H1 (cell line): ENCODE measurements at regions not wholly inside any gene's neighbourhood (a gene's known extent, or its start where the extent isn't known, plus 50 kb on each side); places are given as distances from the start of the nearest gene placed in this dataset.

ENCODE experiments used
- CTCF ChIA-PET: fragments of 300-600 bp; sonication (Branson Sonifier 250); formaldehyde crosslinking; loops from one replicate; lab custom pipeline; 2021; ENCODE audit not compliant: partially characterized antibody; lab: Charles Lee
- POLR2A ChIA-PET: fragments of 300-600 bp; sonication (Branson Sonifier 250); formaldehyde crosslinking; loops from one replicate; lab custom pipeline; 2021; ENCODE audit warnings: inconsistent platforms; ENCODE audit not compliant: partially characterized antibody; lab: Charles Lee
- DNase-seq, 2 experiments: peaks; one replicate each; pipeline versions ENCODE4 v3.0.0 to v3.0.0-alpha.2; 2010 to 2022; ENCODE audit warnings: low spot score in 2 of 2, low read depth in 1 of 2, mixed read lengths in 1 of 2
- FAIRE-seq: peaks from 2 replicates; lab custom pipeline; 2011; peaks lifted over from hg19 to GRCh38; lab: Jason Lieb, UNC
- H2AFZ ChIP-seq: 2 replicates; pipeline ENCODE4 v1.8.1; 2012; ENCODE audit warnings: low read length, inconsistent platforms
- H2AK5ac ChIP-seq: 2 replicates; pipeline ENCODE4 v1.6.1; 2013; ENCODE audit warnings: low read depth, low read length
- H2BK120ac ChIP-seq: replicated peaks from 2 replicates; pipeline ENCODE3; 2013; ENCODE audit warnings: low read depth, low read length, inconsistent platforms
- H2BK12ac ChIP-seq: 2 replicates; pipeline ENCODE4 v1.6.1; 2013; ENCODE audit warnings: low read depth, low read length
- H2BK15ac ChIP-seq: 2 replicates; pipeline ENCODE4 v1.6.1; 2013; ENCODE audit warnings: low read length
- H2BK20ac ChIP-seq: 2 replicates; pipeline ENCODE4 v1.6.1; 2013; ENCODE audit warnings: low read length
- H2BK5ac ChIP-seq: 2 replicates; pipeline ENCODE4 v1.6.1; 2013; ENCODE audit warnings: low read depth, low read length
- H3K14ac ChIP-seq: 2 replicates; pipeline ENCODE4 v1.6.1; 2013; ENCODE audit warnings: inconsistent platforms; ENCODE audit not compliant: insufficient read length
- H3K18ac ChIP-seq: 2 replicates; pipeline ENCODE4 v1.6.1; 2013; ENCODE audit warnings: low read length; ENCODE audit errors: extremely low read depth
- H3K23ac ChIP-seq: 2 replicates; pipeline ENCODE4 v1.6.1; 2013; ENCODE audit warnings: inconsistent platforms; ENCODE audit not compliant: insufficient read length
- H3K23me2 ChIP-seq: 2 replicates; pipeline ENCODE4 v1.6.1; 2013; ENCODE audit warnings: low read depth, low read length
- H3K27ac ChIP-seq: 2 replicates; pipeline ENCODE4 v1.6.1; 2011; ENCODE audit warnings: low read depth, low read length, inconsistent platforms
- H3K27me3 ChIP-seq, 4 experiments: replicated peaks in 1 of 4; 1 replicate in 1 of 4; 2 replicates in 3 of 4; pipeline versions ENCODE4 v1.6.1 to v1.8.1; 2011 to 2013; ENCODE audit warnings: low read length in 3 of 4, mild to moderate bottlenecking in 3 of 4, inconsistent platforms in 2 of 4, mixed read lengths in 2 of 4, moderate library complexity in 1 of 4; ENCODE audit not compliant: control insufficient read depth in 3 of 4, insufficient read depth in 3 of 4; ENCODE audit errors: extremely low read depth in 1 of 4
- H3K36me3 ChIP-seq, 4 experiments: 2 replicates each; pipeline versions ENCODE4 v1.6.1 to v1.8.1; 2011 to 2013; ENCODE audit warnings: mild to moderate bottlenecking in 4 of 4, low read length in 3 of 4, moderate library complexity in 2 of 4, control low read depth in 1 of 4, inconsistent platforms in 1 of 4; ENCODE audit not compliant: insufficient read depth in 4 of 4, control insufficient read depth in 2 of 4
- H3K4ac ChIP-seq: replicated peaks from 2 replicates; pipeline ENCODE3; 2013; ENCODE audit warnings: low read length, low read depth, mixed read lengths, inconsistent platforms; ENCODE audit not compliant: insufficient read length
- H3K4me1 ChIP-seq, 4 experiments: replicated peaks in 1 of 4; 1 replicate in 1 of 4; 2 replicates in 3 of 4; pipeline versions ENCODE4 v1.6.1 to v1.8.1; 2011 to 2013; ENCODE audit warnings: low read length in 3 of 4, inconsistent platforms in 2 of 4, mixed read lengths in 1 of 4; ENCODE audit not compliant: insufficient read depth in 4 of 4, control insufficient read depth in 3 of 4
- H3K4me2 ChIP-seq, 2 experiments: 2 replicates each; pipeline versions ENCODE4 v1.6.1 to v1.8.1; 2011 to 2013; ENCODE audit warnings: low read depth in 2 of 2, low read length in 2 of 2, control low read depth in 1 of 2, inconsistent platforms in 1 of 2, mild to moderate bottlenecking in 1 of 2; ENCODE audit not compliant: insufficient read depth in 1 of 2
- H3K4me3 ChIP-seq, 4 experiments: fragments of 200-600, 300-600 bp in 1 of 4; sonication (generic), shearing (Covaris generic), sonication (Bioruptor Twin) in 1 of 4; 2 replicates each; pipeline versions ENCODE4 v1.5.1 to v1.8.1; 2011 to 2016; ENCODE audit warnings: low read length in 4 of 4, low read depth in 3 of 4, control low read depth in 2 of 4, inconsistent platforms in 2 of 4, mild to moderate bottlenecking in 2 of 4, mixed read lengths in 1 of 4, moderate library complexity in 1 of 4; ENCODE audit not compliant: insufficient read depth in 2 of 4; ENCODE audit errors: extremely low read depth in 1 of 4
- H3K56ac ChIP-seq: replicated peaks from 2 replicates; pipeline ENCODE3; 2013; ENCODE audit warnings: low read depth, mild to moderate bottlenecking, mixed read lengths, low read length, inconsistent platforms; ENCODE audit not compliant: insufficient read length
- H3K79me1 ChIP-seq: 2 replicates; pipeline ENCODE4 v1.6.1; 2013; ENCODE audit warnings: low read depth, low read length, control low read depth
- H3K79me2 ChIP-seq, 2 experiments: 2 replicates each; pipeline versions ENCODE4 v1.6.1 to v1.8.1; 2012 to 2013; ENCODE audit warnings: low read length in 2 of 2, mild to moderate bottlenecking in 2 of 2, inconsistent platforms in 1 of 2; ENCODE audit not compliant: insufficient read depth in 2 of 2, control insufficient read depth in 1 of 2
- H3K9ac ChIP-seq, 4 experiments: replicated peaks in 1 of 4; 1 replicate in 1 of 4; 2 replicates in 3 of 4; pipeline versions ENCODE4 v1.6.1 to v1.8.1; 2011 to 2013; ENCODE audit warnings: low read depth in 3 of 4, low read length in 3 of 4, control low read depth in 2 of 4, mild to moderate bottlenecking in 2 of 4, moderate library complexity in 2 of 4, inconsistent platforms in 1 of 4; ENCODE audit errors: extremely low read depth in 1 of 4
- H3K9me3 ChIP-seq, 2 experiments: 2 replicates each; pipeline versions ENCODE4 v1.6.1 to v1.8.1; 2012 to 2013; ENCODE audit warnings: mild to moderate bottlenecking in 2 of 2, moderate library complexity in 2 of 2, control low read depth in 1 of 2, inconsistent platforms in 1 of 2, low read depth in 1 of 2, low read length in 1 of 2, mixed read lengths in 1 of 2; ENCODE audit not compliant: insufficient read depth in 2 of 2
- H4K20me1 ChIP-seq, 2 experiments: replicated peaks in 1 of 2; 2 replicates each; pipeline versions ENCODE3 to v1.8.1; 2011 to 2013; ENCODE audit warnings: inconsistent platforms in 2 of 2, low read length in 2 of 2, mild to moderate bottlenecking in 1 of 2; ENCODE audit not compliant: insufficient read depth in 2 of 2, control insufficient read depth in 1 of 2
- H4K5ac ChIP-seq: 2 replicates; pipeline ENCODE4 v1.6.1; 2013; ENCODE audit warnings: low read length, low read depth, mixed read lengths, inconsistent platforms; ENCODE audit not compliant: insufficient read length
- H4K8ac ChIP-seq: 2 replicates; pipeline ENCODE4 v1.8.0; 2013; ENCODE audit warnings: mild to moderate bottlenecking, moderate library complexity, low read length, inconsistent platforms; ENCODE audit not compliant: insufficient read depth; ENCODE audit errors: extremely low read depth
- H4K91ac ChIP-seq: replicated peaks from 2 replicates; pipeline ENCODE3; 2013; ENCODE audit warnings: low read length, mixed read lengths, inconsistent platforms; ENCODE audit not compliant: insufficient read length
- NRF1 ChIP-seq: IDR thresholded peaks from 2 replicates; pipeline ENCODE4 v1.6.1; 2011; ENCODE audit warnings: mild to moderate bottlenecking, low read depth, low read length, improper control_type of control experiment
- POU5F1 ChIP-seq: IDR thresholded peaks from 2 replicates; pipeline ENCODE4 v1.6.1; 2011; ENCODE audit warnings: low read depth, mild to moderate bottlenecking, low read length, moderate library complexity
- WGBS, 2 experiments: shearing (Covaris generic) in 1 of 2; methylation state at CpG; one replicate each; pipeline versions ENCODE4 v1.1.6 to v1.1.7; 2013 to 2015; ENCODE audit warnings: low lambda C conversion rate in 2 of 2, mixed read lengths in 2 of 2, inconsistent platforms in 1 of 2, low coverage in 1 of 2, missing lambda C conversion rate in 1 of 2; ENCODE audit not compliant: insufficient replicate concordance in 2 of 2, insufficient coverage in 1 of 2, insufficient read length in 1 of 2; ENCODE audit errors: extremely low coverage in 1 of 2, missing lambda C conversion rate in 1 of 2; 5-methylcytosine and 5-hydroxymethylcytosine counted together

- CTCF ChIA-PET, result interaction anchor here (1.0 to 1.4 kb wide), 2 partner anchors 13 kb away, joined by 4 to 6 read pairs; no protein-coding TSS in a partner anchor
- no peak overlapping the region for H2BK5ac ChIP-seq
- no peak overlapping the region for H3K4me2 ChIP-seq
- no peak overlapping the region for H3K27ac ChIP-seq
- no peak overlapping the region for H3K14ac ChIP-seq
- TF ChIP-seq NRF1, result no peak
- no peak for TF ChIP-seq POU5F1
- TF ChIP-seq, all 59 proteins: peak for 0
- DNase-seq, result no peak
- H2BK15ac ChIP-seq, result no peak overlapping the region
- H4K5ac ChIP-seq, result no peak overlapping the region
- FAIRE-seq, result no peak
- H2BK120ac ChIP-seq, result no peak overlapping the region
- no peak overlapping the region for H3K4ac ChIP-seq
- no peak overlapping the region for H3K4me3 ChIP-seq
- POLR2A ChIA-PET, result no interaction called here
- no peaks in the 10 kb centered on the region for H3K36me3 ChIP-seq
- no peaks in the 10 kb centered on the region for H3K23me2 ChIP-seq
- no peak overlapping the region for H3K18ac ChIP-seq
- H3K9me3 ChIP-seq, result no peaks in the 10 kb centered on the region
- no peak overlapping the region for H4K91ac ChIP-seq
- H3K56ac ChIP-seq, result no peak overlapping the region
- no peaks in the 10 kb centered on the region for H3K79me1 ChIP-seq
- no peaks in the 10 kb centered on the region; a peak in 1 of 7 replicates for H3K27me3 ChIP-seq
- H2BK12ac ChIP-seq, result no peak overlapping the region
- H3K79me2 ChIP-seq, result no peaks in the 10 kb centered on the region
- no peak overlapping the region for H3K23ac ChIP-seq
- no peak overlapping the region for H2BK20ac ChIP-seq
- no peaks in the 10 kb centered on the region for H4K20me1 ChIP-seq
- no peak overlapping the region for H2AK5ac ChIP-seq
- no peak overlapping the region for H2AFZ ChIP-seq
- no peak overlapping the region for H4K8ac ChIP-seq
- 90% methylated on average over 9 of the region's 9 CpGs; no CpG with 5 or more reads in 1 of the 2 experiments for WGBS, 2 experiments
- no peaks in the 10 kb centered on the region for H3K4me1 ChIP-seq
- no peak overlapping the region for H3K9ac ChIP-seq
These were observed 72.6 kb upstream of the ARHGAP29 start for GRCh38 chr1:94309829-94310569.
